ENCODE measurements at regions not wholly inside any gene's neighbourhood (a gene's known extent, or its start where the extent isn't known, plus 50 kb on each side); places are given as distances from the start of the nearest gene placed in this dataset.
A peak's percentile ranks its signal among the peaks of the same experiment; 100 is the strongest.

DNA sequence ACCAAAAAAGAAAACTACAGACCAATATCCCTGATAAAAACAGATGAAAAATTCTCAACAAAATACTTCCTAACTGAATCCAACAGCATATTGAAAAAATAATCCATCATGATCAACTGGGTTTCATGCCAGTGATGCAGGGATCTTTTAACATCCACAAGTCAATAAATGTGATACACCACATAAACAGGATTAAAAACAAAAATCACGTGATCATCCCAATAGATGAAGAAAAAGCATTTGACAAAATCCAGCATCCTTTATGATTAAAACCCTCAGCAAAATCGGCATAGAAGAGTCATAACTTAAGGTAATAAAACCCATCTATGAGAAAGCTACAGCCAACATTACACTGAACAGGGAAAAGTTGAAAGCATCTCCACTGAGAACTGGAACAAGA, 107.5 kb downstream of the DCLK3 start:
- H3K27me3 ChIP-seq (ENCODE audit: insufficient read depth, low read length), result no peaks in the 10 kb centered on the region
- H3K4me1 Mint-ChIP-seq (ENCODE audit: low read depth, unreplicated experiment), result peaks cover 2% of the 10 kb centered on the region
- H3K9me3 Mint-ChIP-seq (ENCODE audit: unreplicated experiment), result peaks cover 2% of the 10 kb centered on the region
- peaks cover 6% of the 10 kb centered on the region for H3K4me1 ChIP-seq (ENCODE audit: insufficient read depth, low read length)
- no peaks in the 10 kb centered on the region for H3K36me3 ChIP-seq (ENCODE audit: insufficient read depth, low read length)
- no peak overlapping the region for H3K4me2 ChIP-seq (ENCODE audit: low read length)
- DNase-seq (ENCODE audit: low read depth) (no peak), FAIRE-seq (no peak)
- TF ChIP-seq CTCF (IDR thresholded peaks at IDR 0.05; ENCODE audit: insufficient read depth, low read depth, low read length) (no peak), EZH2 (IDR thresholded peaks at IDR 0.05; ENCODE audit: insufficient read depth, low read length) (no peak)
- H3K27me3 Mint-ChIP-seq (ENCODE audit: low read depth, unreplicated experiment), result no peaks in the 10 kb centered on the region
- no peak overlapping the region for H3K4me3 Mint-ChIP-seq (ENCODE audit: unreplicated experiment)
- H3K36me3 Mint-ChIP-seq (ENCODE audit: low read depth, unreplicated experiment), result no peaks in the 10 kb centered on the region
- H3K9me3 ChIP-seq (ENCODE audit: insufficient read depth, low read depth, low read length), result no peaks in the 10 kb centered on the region
- no peak overlapping the region for H3K27ac Mint-ChIP-seq (ENCODE audit: unreplicated experiment)
- H3K9ac ChIP-seq (ENCODE audit: low read length), result no peak overlapping the region
- H3K79me2 ChIP-seq (ENCODE audit: insufficient read depth, low read length), result no peaks in the 10 kb centered on the region
- no peak overlapping the region for H3K27ac ChIP-seq (ENCODE audit: low read depth, low read length)
- no peak overlapping the region for H2AFZ ChIP-seq (ENCODE audit: low read depth, low read length)
- H3K4me3 ChIP-seq (ENCODE audit: insufficient read depth, low read depth, low read length), result no peak overlapping the region
- no peaks in the 10 kb centered on the region for H4K20me1 ChIP-seq (ENCODE audit: insufficient read depth, low read length)

- Histone ChIP-seq H3K9ac (ENCODE audit: low read length) (no peak overlapping the region), H2AFZ (ENCODE audit: low read depth, low read length) (peak overlapping the region; percentile 40), H3K4me1 (ENCODE audit: insufficient read depth, low read length) (peaks cover 30% of the 10 kb centered on the region), H3K4me3 (ENCODE audit: insufficient read depth, low read depth, low read length) (no peak overlapping the region), H3K36me3 (ENCODE audit: insufficient read depth, low read length) (no peaks in the 10 kb centered on the region), H3K9me3 (ENCODE audit: insufficient read depth, low read depth, low read length) (no peaks in the 10 kb centered on the region), H3K4me2 (ENCODE audit: low read length) (no peak overlapping the region), H4K20me1 (ENCODE audit: insufficient read depth, low read length) (no peaks in the 10 kb centered on the region), H3K27me3 (ENCODE audit: insufficient read depth, low read length) (no peaks in the 10 kb centered on the region), H3K79me2 (ENCODE audit: insufficient read depth, low read length) (no peaks in the 10 kb centered on the region), H3K27ac (ENCODE audit: low read depth, low read length) (no peak overlapping the region)
- Mint-ChIP-seq H3K27me3 (ENCODE audit: low read depth, unreplicated experiment) (no peaks in the 10 kb centered on the region), H3K36me3 (ENCODE audit: low read depth, unreplicated experiment) (no peaks in the 10 kb centered on the region), H3K4me3 (ENCODE audit: unreplicated experiment) (no peak overlapping the region), H3K27ac (ENCODE audit: unreplicated experiment) (peak overlapping the region; percentile 73), H3K4me1 (ENCODE audit: low read depth, unreplicated experiment) (peaks cover 19% of the 10 kb centered on the region), H3K9me3 (ENCODE audit: unreplicated experiment) (no peaks in the 10 kb centered on the region)
- FAIRE-seq (peak; percentile 56), DNase-seq (ENCODE audit: low read depth) (peak; percentile 39)
- TF ChIP-seq CTCF (IDR thresholded peaks at IDR 0.05; ENCODE audit: insufficient read depth, low read depth, low read length) (no peak), EZH2 (IDR thresholded peaks at IDR 0.05; ENCODE audit: insufficient read depth, low read length) (no peak)
These were observed 111.3 kb downstream of the DCLK3 start for GRCh38 chr3:36653095-36653494.

- H3K4me3 Mint-ChIP-seq (ENCODE audit: unreplicated experiment), result no peak overlapping the region
- H3K27ac ChIP-seq (ENCODE audit: low read depth, low read length), result no peak overlapping the region
- H3K4me2 ChIP-seq (ENCODE audit: low read length), result no peak overlapping the region
- peaks cover 29% of the 10 kb centered on the region for H3K4me1 Mint-ChIP-seq (ENCODE audit: low read depth, unreplicated experiment)
- no peak for DNase-seq (ENCODE audit: low read depth)
- H3K36me3 Mint-ChIP-seq (ENCODE audit: low read depth, unreplicated experiment), result no peaks in the 10 kb centered on the region
- no peak overlapping the region for H3K27ac Mint-ChIP-seq (ENCODE audit: unreplicated experiment)
- no peaks in the 10 kb centered on the region for H3K9me3 Mint-ChIP-seq (ENCODE audit: unreplicated experiment)
- no peaks in the 10 kb centered on the region for H3K36me3 ChIP-seq (ENCODE audit: insufficient read depth, low read length)
- no peak overlapping the region for H2AFZ ChIP-seq (ENCODE audit: low read depth, low read length)
- no peaks in the 10 kb centered on the region for H3K27me3 ChIP-seq (ENCODE audit: insufficient read depth, low read length)
- H3K9me3 ChIP-seq (ENCODE audit: insufficient read depth, low read depth, low read length), result no peaks in the 10 kb centered on the region
- no peak overlapping the region for H3K9ac ChIP-seq (ENCODE audit: low read length)
- H3K4me3 ChIP-seq (ENCODE audit: insufficient read depth, low read depth, low read length), result no peak overlapping the region
- peaks cover 38% of the 10 kb centered on the region for H3K4me1 ChIP-seq (ENCODE audit: insufficient read depth, low read length)
- FAIRE-seq, result no peak
- no peak for TF ChIP-seq EZH2 (IDR thresholded peaks at IDR 0.05; ENCODE audit: insufficient read depth, low read length)
- TF ChIP-seq CTCF (IDR thresholded peaks at IDR 0.05; ENCODE audit: insufficient read depth, low read depth, low read length), result no peak
- no peaks in the 10 kb centered on the region for H3K79me2 ChIP-seq (ENCODE audit: insufficient read depth, low read length)
- H4K20me1 ChIP-seq (ENCODE audit: insufficient read depth, low read length), result no peaks in the 10 kb centered on the region
- H3K27me3 Mint-ChIP-seq (ENCODE audit: low read depth, unreplicated experiment), result no peaks in the 10 kb centered on the region
These were observed 112.2 kb downstream of the DCLK3 start for GRCh38 chr3:36652104-36652503.

All from astrocyte (in vitro differentiated cells and primary cell).